ENCODE measurements at regions not wholly inside any gene's neighbourhood (a gene's known extent, or its start where the extent isn't known, plus 50 kb on each side); places are given as distances from the start of the nearest gene placed in this dataset.

GRCh38 chr4:114349543-114350175 lies 248.9 kb upstream of the UGT8 start:
- Histone ChIP-seq H3K9ac (ENCODE audit: insufficient read length, low read depth) (no peak overlapping the region), H3K9me3 (ENCODE audit: insufficient read depth, low read length) (no peaks in the 10 kb centered on the region), H3K36me3 (ENCODE audit: insufficient read depth, insufficient read length, low read length) (no peaks in the 10 kb centered on the region), H3K4me3 (ENCODE audit: insufficient read length, low read depth) (no peak overlapping the region), H3K27me3 (ENCODE audit: insufficient read depth, insufficient read length) (no peaks in the 10 kb centered on the region), H3K4me1 (ENCODE audit: insufficient read depth, insufficient read length) (no peaks in the 10 kb centered on the region)
- TF ChIP-seq YY1 (IDR thresholded peaks at IDR 0.05; ENCODE audit: insufficient read depth, insufficient read length) (no peak), SUZ12 (IDR thresholded peaks at IDR 0.05; ENCODE audit: extremely low read depth, insufficient read depth, insufficient read length) (no peak), ZNF274 (IDR thresholded peaks at IDR 0.05; ENCODE audit: low read depth, low read length) (no peak)
- no peak for DNase-seq (ENCODE audit: low read depth, low spot score)

DNA sequence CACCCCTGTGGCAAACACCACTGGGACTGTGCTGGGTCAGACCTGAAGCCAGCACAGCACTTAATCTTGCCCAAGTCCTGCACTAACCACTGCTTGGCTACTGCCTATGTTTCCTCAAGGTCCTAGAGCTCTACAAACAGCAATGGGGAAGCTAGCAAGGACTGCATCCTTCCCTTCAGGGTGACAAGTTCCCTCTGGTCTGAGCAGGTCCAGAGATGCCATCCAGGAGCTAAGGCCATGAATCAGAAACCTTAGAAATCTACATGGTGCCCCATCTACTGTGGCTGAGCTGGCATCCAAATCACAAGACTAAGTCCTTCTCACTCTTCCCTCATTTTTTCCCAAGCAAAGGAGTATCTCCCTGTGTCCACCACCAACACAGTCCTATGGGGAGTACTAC lies 239.7 kb upstream of the UGT8 start:
- Histone ChIP-seq H3K36me3 (ENCODE audit: insufficient read depth, insufficient read length, low read length) (no peaks in the 10 kb centered on the region), H3K4me3 (ENCODE audit: insufficient read length, low read depth) (no peak overlapping the region), H3K9ac (ENCODE audit: insufficient read length, low read depth) (no peak overlapping the region), H3K9me3 (ENCODE audit: insufficient read depth, low read length) (no peaks in the 10 kb centered on the region), H3K27me3 (ENCODE audit: insufficient read depth, insufficient read length) (no peaks in the 10 kb centered on the region), H3K4me1 (ENCODE audit: insufficient read depth, insufficient read length) (no peaks in the 10 kb centered on the region)
- no peak for DNase-seq (ENCODE audit: low read depth, low spot score)
- TF ChIP-seq SUZ12 (IDR thresholded peaks at IDR 0.05; ENCODE audit: extremely low read depth, insufficient read depth, insufficient read length), result no peak
- TF ChIP-seq ZNF274 (IDR thresholded peaks at IDR 0.05; ENCODE audit: low read depth, low read length), result no peak
- no peak for TF ChIP-seq YY1 (IDR thresholded peaks at IDR 0.05; ENCODE audit: insufficient read depth, insufficient read length)

DNA sequence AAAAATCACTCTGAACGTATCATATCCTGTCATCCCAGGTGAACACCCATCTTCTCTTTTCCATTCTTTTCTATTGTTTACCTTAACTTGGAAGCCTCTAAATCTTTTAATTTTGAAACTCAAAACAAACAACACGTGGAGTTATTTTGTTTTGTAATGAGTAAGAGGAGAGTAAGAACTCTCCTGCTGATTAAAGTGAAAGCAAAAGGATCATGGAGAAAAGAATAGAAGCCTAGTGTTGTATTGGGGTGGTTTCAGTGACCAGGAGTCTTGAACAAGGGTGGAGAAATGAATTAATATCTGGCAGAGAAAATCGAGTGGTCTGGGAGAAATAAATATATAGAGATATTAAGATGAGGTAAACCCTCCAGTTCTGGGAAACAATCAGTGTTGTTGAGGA lies 237.4 kb upstream of the UGT8 start:
- Histone ChIP-seq H3K9ac (ENCODE audit: insufficient read length, low read depth) (no peak overlapping the region), H3K27me3 (ENCODE audit: insufficient read depth, insufficient read length) (no peaks in the 10 kb centered on the region), H3K36me3 (ENCODE audit: insufficient read depth, insufficient read length, low read length) (no peaks in the 10 kb centered on the region), H3K4me1 (ENCODE audit: insufficient read depth, insufficient read length) (no peaks in the 10 kb centered on the region), H3K9me3 (ENCODE audit: insufficient read depth, low read length) (no peaks in the 10 kb centered on the region), H3K4me3 (ENCODE audit: insufficient read length, low read depth) (no peak overlapping the region)
- TF ChIP-seq ZNF274 (IDR thresholded peaks at IDR 0.05; ENCODE audit: low read depth, low read length), result no peak
- no peak for TF ChIP-seq YY1 (IDR thresholded peaks at IDR 0.05; ENCODE audit: insufficient read depth, insufficient read length)
- no peak for TF ChIP-seq SUZ12 (IDR thresholded peaks at IDR 0.05; ENCODE audit: extremely low read depth, insufficient read depth, insufficient read length)
- DNase-seq (ENCODE audit: low read depth, low spot score), result no peak

GRCh38 chr4:114364857-114365256 lies 233.8 kb upstream of the UGT8 start:
- H3K4me3 ChIP-seq (ENCODE audit: insufficient read length, low read depth), result no peak overlapping the region
- no peaks in the 10 kb centered on the region for H3K36me3 ChIP-seq (ENCODE audit: insufficient read depth, insufficient read length, low read length)
- no peak overlapping the region for H3K9ac ChIP-seq (ENCODE audit: insufficient read length, low read depth)
- TF ChIP-seq ZNF274 (IDR thresholded peaks at IDR 0.05; ENCODE audit: low read depth, low read length) (no peak), YY1 (IDR thresholded peaks at IDR 0.05; ENCODE audit: insufficient read depth, insufficient read length) (no peak), SUZ12 (IDR thresholded peaks at IDR 0.05; ENCODE audit: extremely low read depth, insufficient read depth, insufficient read length) (no peak)
- no peaks in the 10 kb centered on the region for H3K27me3 ChIP-seq (ENCODE audit: insufficient read depth, insufficient read length)
- peak; percentile 35 for DNase-seq (ENCODE audit: low read depth, low spot score)
- no peaks in the 10 kb centered on the region for H3K4me1 ChIP-seq (ENCODE audit: insufficient read depth, insufficient read length)
- H3K9me3 ChIP-seq (ENCODE audit: insufficient read depth, low read length), result no peaks in the 10 kb centered on the region

- DNase-seq (ENCODE audit: low read depth, low spot score), result no peak
- TF ChIP-seq YY1 (IDR thresholded peaks at IDR 0.05; ENCODE audit: insufficient read depth, insufficient read length) (no peak), SUZ12 (IDR thresholded peaks at IDR 0.05; ENCODE audit: extremely low read depth, insufficient read depth, insufficient read length) (no peak), ZNF274 (IDR thresholded peaks at IDR 0.05; ENCODE audit: low read depth, low read length) (no peak)
- no peak overlapping the region for H3K4me3 ChIP-seq (ENCODE audit: insufficient read length, low read depth)
- no peaks in the 10 kb centered on the region for H3K9me3 ChIP-seq (ENCODE audit: insufficient read depth, low read length)
- H3K36me3 ChIP-seq (ENCODE audit: insufficient read depth, insufficient read length, low read length), result no peaks in the 10 kb centered on the region
- no peaks in the 10 kb centered on the region for H3K4me1 ChIP-seq (ENCODE audit: insufficient read depth, insufficient read length)
- H3K9ac ChIP-seq (ENCODE audit: insufficient read length, low read depth), result no peak overlapping the region
- H3K27me3 ChIP-seq (ENCODE audit: insufficient read depth, insufficient read length), result no peaks in the 10 kb centered on the region
Measured at GRCh38 chr4:114365591-114365990, 233.0 kb upstream of the UGT8 start.

- Histone ChIP-seq H3K9me3 (ENCODE audit: insufficient read depth, low read length) (no peaks in the 10 kb centered on the region), H3K36me3 (ENCODE audit: insufficient read depth, insufficient read length, low read length) (no peaks in the 10 kb centered on the region), H3K27me3 (ENCODE audit: insufficient read depth, insufficient read length) (no peaks in the 10 kb centered on the region), H3K4me1 (ENCODE audit: insufficient read depth, insufficient read length) (no peaks in the 10 kb centered on the region), H3K4me3 (ENCODE audit: insufficient read length, low read depth) (no peak overlapping the region), H3K9ac (ENCODE audit: insufficient read length, low read depth) (no peak overlapping the region)
- TF ChIP-seq ZNF274 (IDR thresholded peaks at IDR 0.05; ENCODE audit: low read depth, low read length), result no peak
- TF ChIP-seq YY1 (IDR thresholded peaks at IDR 0.05; ENCODE audit: insufficient read depth, insufficient read length), result no peak
- no peak for TF ChIP-seq SUZ12 (IDR thresholded peaks at IDR 0.05; ENCODE audit: extremely low read depth, insufficient read depth, insufficient read length)
- DNase-seq (ENCODE audit: low read depth, low spot score), result no peak
Measured at GRCh38 chr4:114366368-114366767, 232.2 kb upstream of the UGT8 start.

DNA sequence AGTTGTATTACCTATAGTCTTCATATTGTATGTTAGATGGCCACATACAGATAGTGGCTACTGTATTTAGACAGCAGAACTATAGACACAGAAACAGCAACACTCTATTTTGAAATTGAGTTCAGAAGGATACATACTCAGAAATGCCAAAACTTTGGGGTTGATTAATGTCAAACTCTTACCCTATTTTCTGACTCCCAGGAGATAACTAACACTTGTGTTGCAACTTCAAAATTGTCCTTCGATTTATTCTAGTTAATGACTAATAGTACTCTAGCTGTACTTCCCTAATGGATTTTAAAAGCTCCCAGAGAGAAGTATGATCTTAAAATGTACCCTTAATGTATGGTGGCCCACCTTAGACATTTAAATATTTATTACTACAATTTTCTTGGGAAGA lies 229.9 kb upstream of the UGT8 start:
- no peak for DNase-seq (ENCODE audit: low read depth, low spot score)
- no peak for TF ChIP-seq YY1 (IDR thresholded peaks at IDR 0.05; ENCODE audit: insufficient read depth, insufficient read length)

More for the DNA sequence above, 229.9 kb upstream of the UGT8 start:
- no peaks in the 10 kb centered on the region for H3K4me1 ChIP-seq (ENCODE audit: insufficient read depth, insufficient read length)
- H3K27me3 ChIP-seq (ENCODE audit: insufficient read depth, insufficient read length), result no peaks in the 10 kb centered on the region
- no peak overlapping the region for H3K9ac ChIP-seq (ENCODE audit: insufficient read length, low read depth)
- H3K4me3 ChIP-seq (ENCODE audit: insufficient read length, low read depth), result no peak overlapping the region
- no peaks in the 10 kb centered on the region for H3K36me3 ChIP-seq (ENCODE audit: insufficient read depth, insufficient read length, low read length)
- H3K9me3 ChIP-seq (ENCODE audit: insufficient read depth, low read length), result no peaks in the 10 kb centered on the region
